ENCODE measurements at regions not wholly inside any gene's neighbourhood (a gene's known extent, or its start where the extent isn't known, plus 50 kb on each side); places are given as distances from the start of the nearest gene placed in this dataset.
"Not testable (repeated sequence)": the region's sequence is repeated elsewhere in the genome, so short reads cannot be mapped to it uniquely, and the experiment has no call there.

- no peaks in the 10 kb centered on the region for H3K36me3 ChIP-seq (ENCODE audit: control insufficient read depth in 2 of 3, insufficient read depth in 3 of 3, low read length in 3 of 3)
- ChIA-PET CTCF (interaction anchor here (1.5 kb wide), 1 partner anchor 20 kb away, joined by 4 read pairs; no protein-coding TSS in a partner anchor), POLR2A (no interaction called here)
- peaks cover 0 to 5% (median 1%) of the 10 kb centered on the region in 7 donors for H3K4me1 Mint-ChIP-seq
- no peaks in the 10 kb centered on the region for H3K27me3 ChIP-seq (ENCODE audit: control insufficient read depth in 2 of 2, insufficient read depth in 2 of 2, low read length in 2 of 2)
- ATAC-seq (no peak), DNase-seq (no peak)
- H3K4me1 ChIP-seq (ENCODE audit: control insufficient read depth in 2 of 2, insufficient read depth in 2 of 2, low read length in 2 of 2) = no peaks in the 10 kb centered on the region
- peaks cover 0 to 17% (median 7%) of the 10 kb centered on the region in 5 donors for H3K27me3 Mint-ChIP-seq
- peak overlapping the region in 1 of 9 donors; percentile 23 for H3K27ac Mint-ChIP-seq
- no peak overlapping the region for H3K4me3 Mint-ChIP-seq
- H3K9me3 Mint-ChIP-seq = peaks cover 2 to 36% (median 6%) of the 10 kb centered on the region in 11 donors
- H3K4me3 ChIP-seq (ENCODE audit: low read length) = no peak overlapping the region
- no peak overlapping the region for H3K27ac ChIP-seq (ENCODE audit: low read depth, low read length)
- H3K36me3 Mint-ChIP-seq = peaks cover 0 to 7% (median 3%) of the 10 kb centered on the region in 5 donors
- H3K9me3 ChIP-seq (ENCODE audit: control insufficient read depth in 2 of 3, low read length in 3 of 3) = no peaks in the 10 kb centered on the region
- intact Hi-C loops (cut with micrococcal nuclease) = no loop called here
These were observed 88.7 kb upstream of the SIM2 start for GRCh38 chr21:36610201-36610600.

GRCh38 chr21:36610935-36611334 is 88.0 kb upstream of the SIM2 start:
- intact Hi-C loops (cut with micrococcal nuclease) = no loop called here

GRCh38 chr21:36611379-36611778 is 87.5 kb upstream of the SIM2 start:
- Mint-ChIP-seq H3K4me1 (peaks cover 0 to 3% (median 0%) of the 10 kb centered on the region in 7 donors), H3K4me3 (no peak overlapping the region), H3K27me3 (peaks cover 4 to 17% (median 9%) of the 10 kb centered on the region in 5 donors), H3K27ac (no peak overlapping the region), H3K9me3 (peaks cover 3 to 44% (median 7%) of the 10 kb centered on the region in 11 donors), H3K36me3 (peaks cover 0 to 12% (median 3%) of the 10 kb centered on the region in 5 donors)
- H3K9me3 ChIP-seq (ENCODE audit: control insufficient read depth in 2 of 3, low read length in 3 of 3) = no peaks in the 10 kb centered on the region
- H3K27me3 ChIP-seq (ENCODE audit: control insufficient read depth in 2 of 2, insufficient read depth in 2 of 2, low read length in 2 of 2) = no peaks in the 10 kb centered on the region
- H3K4me1 ChIP-seq (ENCODE audit: control insufficient read depth in 2 of 2, insufficient read depth in 2 of 2, low read length in 2 of 2) = no peaks in the 10 kb centered on the region
- ChIA-PET CTCF (no interaction called here), POLR2A (no interaction called here)
- ATAC-seq = no peak
- no peak overlapping the region for H3K27ac ChIP-seq (ENCODE audit: low read depth, low read length)
- intact Hi-C loops (cut with micrococcal nuclease) = no loop called here
- no peak for DNase-seq
- H3K4me3 ChIP-seq (ENCODE audit: low read length) = no peak overlapping the region
- H3K36me3 ChIP-seq (ENCODE audit: control insufficient read depth in 2 of 3, insufficient read depth in 3 of 3, low read length in 3 of 3) = no peaks in the 10 kb centered on the region

More at GRCh38 chr21:36610935-36611334, 88.0 kb upstream of the SIM2 start:
- Mint-ChIP-seq H3K9me3 (peaks cover 3 to 43% (median 7%) of the 10 kb centered on the region in 11 donors), H3K4me3 (no peak overlapping the region), H3K36me3 (peaks cover 0 to 12% (median 3%) of the 10 kb centered on the region in 5 donors), H3K4me1 (peaks cover 0 to 3% (median 0%) of the 10 kb centered on the region in 7 donors), H3K27me3 (peaks cover 4 to 17% (median 9%) of the 10 kb centered on the region in 5 donors), H3K27ac (no peak overlapping the region)
- POLR2A ChIA-PET = no interaction called here
- Histone ChIP-seq H3K36me3 (ENCODE audit: control insufficient read depth in 2 of 3, insufficient read depth in 3 of 3, low read length in 3 of 3) (no peaks in the 10 kb centered on the region), H3K27ac (ENCODE audit: low read depth, low read length) (no peak overlapping the region), H3K4me1 (ENCODE audit: control insufficient read depth in 2 of 2, insufficient read depth in 2 of 2, low read length in 2 of 2) (no peaks in the 10 kb centered on the region), H3K27me3 (ENCODE audit: control insufficient read depth in 2 of 2, insufficient read depth in 2 of 2, low read length in 2 of 2) (no peaks in the 10 kb centered on the region), H3K4me3 (ENCODE audit: low read length) (no peak overlapping the region), H3K9me3 (ENCODE audit: control insufficient read depth in 2 of 3, low read length in 3 of 3) (no peaks in the 10 kb centered on the region)
- DNase-seq (no peak), ATAC-seq (no peak)
- CTCF ChIA-PET = no interaction called here

- Mint-ChIP-seq H3K36me3 (peaks cover 0 to 16% (median 3%) of the 10 kb centered on the region in 5 donors), H3K27me3 (peaks cover 4 to 17% (median 11%) of the 10 kb centered on the region in 5 donors)
- POLR2A ChIA-PET = no interaction called here
These were observed 85.9 kb upstream of the SIM2 start for GRCh38 chr21:36613059-36613458.

GRCh38 chr21:36613554-36613953 is 85.4 kb upstream of the SIM2 start:
- no peak overlapping the region for H3K4me3 Mint-ChIP-seq
- peaks cover 3 to 51% (median 9%) of the 10 kb centered on the region in 11 donors for H3K9me3 Mint-ChIP-seq
- intact Hi-C loops (cut with micrococcal nuclease) = no loop called here
- no peak for ATAC-seq
- peaks cover 0 to 16% (median 3%) of the 10 kb centered on the region in 5 donors for H3K36me3 Mint-ChIP-seq
- H3K27ac Mint-ChIP-seq = no peak overlapping the region
- no peak overlapping the region for H3K4me3 ChIP-seq (ENCODE audit: low read length)
- CTCF ChIA-PET = no interaction called here
- H3K27me3 Mint-ChIP-seq = peaks cover 4 to 17% (median 11%) of the 10 kb centered on the region in 5 donors
- peaks cover 0 to under 1% (median 0%) of the 10 kb centered on the region in 7 donors for H3K4me1 Mint-ChIP-seq
- no peaks in the 10 kb centered on the region for H3K27me3 ChIP-seq (ENCODE audit: control insufficient read depth in 2 of 2, insufficient read depth in 2 of 2, low read length in 2 of 2)
- no peak overlapping the region for H3K27ac ChIP-seq (ENCODE audit: low read depth, low read length)
- POLR2A ChIA-PET = no interaction called here
- no peaks in the 10 kb centered on the region for H3K36me3 ChIP-seq (ENCODE audit: control insufficient read depth in 2 of 3, insufficient read depth in 3 of 3, low read length in 3 of 3)
- no peaks in the 10 kb centered on the region for H3K4me1 ChIP-seq (ENCODE audit: control insufficient read depth in 2 of 2, insufficient read depth in 2 of 2, low read length in 2 of 2)
- no peaks in the 10 kb centered on the region for H3K9me3 ChIP-seq (ENCODE audit: control insufficient read depth in 2 of 3, low read length in 3 of 3)
- DNase-seq = no peak

More at GRCh38 chr21:36613059-36613458, 85.9 kb upstream of the SIM2 start:
- CTCF ChIA-PET = no interaction called here
- DNase-seq = no peak
- H3K4me1 Mint-ChIP-seq = peaks cover 0 to 3% (median 0%) of the 10 kb centered on the region in 7 donors
- Histone ChIP-seq H3K27ac (ENCODE audit: low read depth, low read length) (no peak overlapping the region), H3K9me3 (ENCODE audit: control insufficient read depth in 2 of 3, low read length in 3 of 3) (no peaks in the 10 kb centered on the region), H3K4me1 (ENCODE audit: control insufficient read depth in 2 of 2, insufficient read depth in 2 of 2, low read length in 2 of 2) (no peaks in the 10 kb centered on the region), H3K4me3 (ENCODE audit: low read length) (no peak overlapping the region), H3K36me3 (ENCODE audit: control insufficient read depth in 2 of 3, insufficient read depth in 3 of 3, low read length in 3 of 3) (no peaks in the 10 kb centered on the region), H3K27me3 (ENCODE audit: control insufficient read depth in 2 of 2, insufficient read depth in 2 of 2, low read length in 2 of 2) (no peaks in the 10 kb centered on the region)
- intact Hi-C loops (cut with micrococcal nuclease) = no loop called here
- ATAC-seq = no peak
- H3K4me3 Mint-ChIP-seq = no peak overlapping the region
- H3K27ac Mint-ChIP-seq = no peak overlapping the region
- H3K9me3 Mint-ChIP-seq = peaks cover 3 to 50% (median 9%) of the 10 kb centered on the region in 11 donors

GRCh38 chr21:36615274-36615964 is 83.5 kb upstream of the SIM2 start:
- Histone ChIP-seq H3K4me3 (ENCODE audit: low read length) (no peak overlapping the region), H3K27ac (ENCODE audit: low read depth, low read length) (no peak overlapping the region), H3K4me1 (ENCODE audit: control insufficient read depth in 2 of 2, insufficient read depth in 2 of 2, low read length in 2 of 2) (no peaks in the 10 kb centered on the region), H3K36me3 (ENCODE audit: control insufficient read depth in 2 of 3, insufficient read depth in 3 of 3, low read length in 3 of 3) (no peaks in the 10 kb centered on the region), H3K9me3 (ENCODE audit: control insufficient read depth in 2 of 3, low read length in 3 of 3) (no peaks in the 10 kb centered on the region), H3K27me3 (ENCODE audit: control insufficient read depth in 2 of 2, insufficient read depth in 2 of 2, low read length in 2 of 2) (no peaks in the 10 kb centered on the region)
- Mint-ChIP-seq H3K27me3 (peaks cover 4 to 17% (median 10%) of the 10 kb centered on the region in 5 donors), H3K9me3 (peaks cover 3 to 50% (median 10%) of the 10 kb centered on the region in 11 donors), H3K4me1 (no peaks in the 10 kb centered on the region), H3K36me3 (peaks cover 0 to 16% (median 7%) of the 10 kb centered on the region in 5 donors), H3K4me3 (no peak overlapping the region), H3K27ac (peak overlapping the region in 1 of 9 donors; percentile 74)
- ATAC-seq (no peak), DNase-seq (no peak)
- POLR2A ChIA-PET = no interaction called here
- intact Hi-C loops (cut with micrococcal nuclease) = no loop called here
- CTCF ChIA-PET = interaction anchor here (0.5 kb wide), 1 partner anchor 47 kb away, joined by 3 read pairs; no protein-coding TSS in a partner anchor

GRCh38 chr21:36616773-36617172 is 82.1 kb upstream of the SIM2 start:
- H3K36me3 Mint-ChIP-seq = peaks cover 0 to 16% (median 7%) of the 10 kb centered on the region in 5 donors
- not testable (repeated sequence) for H3K4me1 Mint-ChIP-seq

More at GRCh38 chr21:36616773-36617172, 82.1 kb upstream of the SIM2 start:
- H3K27me3 Mint-ChIP-seq = peaks cover 4 to 17% (median 8%) of the 10 kb centered on the region in 5 donors
- H3K27me3 ChIP-seq (ENCODE audit: control insufficient read depth in 2 of 2, insufficient read depth in 2 of 2, low read length in 2 of 2); H3K4me1 ChIP-seq (ENCODE audit: control insufficient read depth in 2 of 2, insufficient read depth in 2 of 2, low read length in 2 of 2); H3K9me3 ChIP-seq (ENCODE audit: control insufficient read depth in 2 of 3, low read length in 3 of 3); H3K36me3 ChIP-seq (ENCODE audit: control insufficient read depth in 2 of 3, insufficient read depth in 3 of 3, low read length in 3 of 3); H3K27ac ChIP-seq (ENCODE audit: low read depth, low read length); intact Hi-C loops (cut with micrococcal nuclease); DNase-seq; H3K4me3 ChIP-seq (ENCODE audit: low read length); ATAC-seq; CTCF ChIA-PET; POLR2A ChIA-PET; H3K4me3 Mint-ChIP-seq; H3K27ac Mint-ChIP-seq: not testable (repeated sequence)
- H3K9me3 Mint-ChIP-seq = peaks cover 0 to 57% (median 16%) of the 10 kb centered on the region in 11 donors

Measured in naive thymus-derived CD4-positive, alpha-beta T cell (primary cell).